DND-41 (cell line): ENCODE measurements at regions not wholly inside any gene's neighbourhood (a gene's known extent, or its start where the extent isn't known, plus 50 kb on each side); places are given as distances from the start of the nearest gene placed in this dataset.

Experiments
- ATAC-seq: fragments of 200-7000 bp; cut with Tn5 transposase; 3 replicates; pipeline ENCODE4 v1.9.1; 2021; ENCODE audit warnings: low read depth; ENCODE audit not compliant: insufficient read depth
- DNase-seq: peaks from one replicate; pipeline ENCODE4 v3.0.0-alpha.2; 2020
- H2AFZ ChIP-seq: 2 replicates; pipeline ENCODE4 v1.6.0; 2012; ENCODE audit warnings: low read depth, low read length
- H3K27ac ChIP-seq: 2 replicates; pipeline ENCODE4 v1.5.1; 2012; ENCODE audit warnings: low read length, inconsistent platforms
- H3K27me3 ChIP-seq: fragments of 200-600 bp; sonication (generic); 2 replicates; pipeline ENCODE4 v1.6.0; 2012; ENCODE audit warnings: low read length, mild to moderate bottlenecking, inconsistent platforms; ENCODE audit not compliant: insufficient read depth, poor library complexity
- H3K36me3 ChIP-seq: 2 replicates; pipeline ENCODE4 v1.5.1; 2012; ENCODE audit warnings: low read length, inconsistent platforms; ENCODE audit not compliant: insufficient read depth
- H3K4me1 ChIP-seq: 2 replicates; pipeline ENCODE4 v1.5.1; 2012; ENCODE audit warnings: mild to moderate bottlenecking, low read length; ENCODE audit not compliant: insufficient read depth
- H3K4me2 ChIP-seq: 2 replicates; pipeline ENCODE4 v1.6.0; 2012; ENCODE audit warnings: mild to moderate bottlenecking, moderate library complexity, low read length, inconsistent platforms; ENCODE audit not compliant: insufficient read depth
- H3K4me3 ChIP-seq, 2 experiments: fragments of 200-600 bp in 1 of 2; shearing (Covaris generic) in 1 of 2; 2 replicates each; pipeline ENCODE4 v1.5.1; 2012 to 2016; ENCODE audit warnings: inconsistent platforms in 2 of 2, low read length in 2 of 2, mild to moderate bottlenecking in 2 of 2, low read depth in 1 of 2, moderate library complexity in 1 of 2
- H3K79me2 ChIP-seq: 2 replicates; pipeline ENCODE4 v1.6.0; 2012; ENCODE audit warnings: low read length, inconsistent platforms; ENCODE audit not compliant: insufficient read depth
- H3K9ac ChIP-seq: 2 replicates; pipeline ENCODE4 v1.6.0; 2012; ENCODE audit warnings: low read depth, mild to moderate bottlenecking, inconsistent platforms, low read length, moderate library complexity
- H3K9me3 ChIP-seq: 2 replicates; pipeline ENCODE4 v1.5.1; 2012; ENCODE audit warnings: low read length, moderate library complexity, mild to moderate bottlenecking, inconsistent platforms; ENCODE audit not compliant: insufficient read depth, severe bottlenecking
- H4K20me1 ChIP-seq: 2 replicates; pipeline ENCODE4 v1.6.0; 2012; ENCODE audit warnings: low read length; ENCODE audit not compliant: insufficient read depth
- CTCF ChIP-seq: IDR thresholded peaks from 2 replicates; pipeline ENCODE4 v1.5.1; 2012; ENCODE audit warnings: borderline replicate concordance, low read length, moderate library complexity, mild to moderate bottlenecking; ENCODE audit not compliant: poor library complexity, severe bottlenecking; ENCODE audit errors: extremely low read depth
- EZH2 ChIP-seq: IDR thresholded peaks from 3 replicates; pipeline ENCODE4 v1.6.1; 2012; ENCODE audit warnings: borderline replicate concordance, low read depth, mild to moderate bottlenecking, moderate library complexity, low read length, inconsistent platforms; ENCODE audit not compliant: severe bottlenecking

- no peaks in the 10 kb centered on the region for H4K20me1 ChIP-seq
- no peaks in the 10 kb centered on the region for H3K79me2 ChIP-seq
- H3K9me3 ChIP-seq: no peaks in the 10 kb centered on the region
- H3K4me3 ChIP-seq: no peak overlapping the region
- ATAC-seq (no peak), DNase-seq (peak; percentile 10)
- no peak overlapping the region for H3K27ac ChIP-seq
- no peak for TF ChIP-seq EZH2
- H3K4me1 ChIP-seq: no peaks in the 10 kb centered on the region
- no peak overlapping the region for H2AFZ ChIP-seq
- no peak overlapping the region for H3K4me2 ChIP-seq
- no peak overlapping the region for H3K9ac ChIP-seq
- no peaks in the 10 kb centered on the region for H3K36me3 ChIP-seq
- H3K27me3 ChIP-seq: no peaks in the 10 kb centered on the region
Observed at GRCh38 chr2:146392186-146392585, 1452.6 kb upstream of the ACVR2A start.

GRCh38 chr2:146388757-146389156 is 1456.1 kb upstream of the ACVR2A start:
- H3K9ac ChIP-seq: no peak overlapping the region
- TF ChIP-seq CTCF (no peak), EZH2 (no peak)
- no peaks in the 10 kb centered on the region for H3K4me1 ChIP-seq
- ATAC-seq (no peak), DNase-seq (no peak)
- H3K36me3 ChIP-seq: no peaks in the 10 kb centered on the region
- H3K4me3 ChIP-seq: no peak overlapping the region
- H2AFZ ChIP-seq: no peak overlapping the region
- H3K9me3 ChIP-seq: no peaks in the 10 kb centered on the region
- no peak overlapping the region for H3K27ac ChIP-seq
- H3K27me3 ChIP-seq: no peaks in the 10 kb centered on the region
- no peaks in the 10 kb centered on the region for H3K79me2 ChIP-seq
- H3K4me2 ChIP-seq: no peak overlapping the region
- no peaks in the 10 kb centered on the region for H4K20me1 ChIP-seq

- Histone ChIP-seq H3K27me3 (no peaks in the 10 kb centered on the region), H3K36me3 (no peaks in the 10 kb centered on the region), H3K79me2 (no peaks in the 10 kb centered on the region), H3K4me3 (no peak overlapping the region), H3K4me1 (no peaks in the 10 kb centered on the region), H3K9ac (no peak overlapping the region), H2AFZ (no peak overlapping the region), H4K20me1 (no peaks in the 10 kb centered on the region), H3K4me2 (no peak overlapping the region), H3K9me3 (no peaks in the 10 kb centered on the region), H3K27ac (no peak overlapping the region)
- ATAC-seq (no peak), DNase-seq (no peak)
- TF ChIP-seq EZH2 (no peak), CTCF (no peak)
Observed at GRCh38 chr2:146386096-146386495, 1458.7 kb upstream of the ACVR2A start.

- Histone ChIP-seq H3K27ac (no peak overlapping the region), H3K79me2 (no peaks in the 10 kb centered on the region), H3K27me3 (no peaks in the 10 kb centered on the region), H3K9me3 (no peaks in the 10 kb centered on the region), H3K9ac (no peak overlapping the region), H3K4me2 (no peak overlapping the region), H2AFZ (no peak overlapping the region), H3K4me1 (no peaks in the 10 kb centered on the region), H4K20me1 (no peaks in the 10 kb centered on the region), H3K4me3 (no peak overlapping the region), H3K36me3 (no peaks in the 10 kb centered on the region)
- ATAC-seq (no peak), DNase-seq (no peak)
- TF ChIP-seq EZH2 (no peak), CTCF (no peak)
Observed at GRCh38 chr2:146385031-146385430, 1459.8 kb upstream of the ACVR2A start.
